Transverse colon (tissue), 4 donors: ENCODE measurements at regions not wholly inside any gene's neighbourhood (a gene's known extent, or its start where the extent isn't known, plus 50 kb on each side); places are given as distances from the start of the nearest gene placed in this dataset.

Experiments used
- CTCF ChIP-seq, 5 experiments: fragments of 200-600 bp in 3 of 5; fragments of 450-650 bp in 2 of 5; sonication (generic) in 3 of 5; IDR thresholded peaks; 1 replicate in 2 of 5; 2 replicates in 3 of 5; pipeline ENCODE4 v1.5.1; 2016 to 2017; ENCODE audit warnings: antibody characterized with exemption in 5 of 5, inconsistent platforms in 3 of 5, mild to moderate bottlenecking in 2 of 5, moderate library complexity in 1 of 5
- EP300 ChIP-seq: sonication (generic); formaldehyde crosslinking; IDR thresholded peaks from one replicate; pipeline ENCODE4 v1.6.1; 2017; ENCODE audit warnings: antibody characterized with exemption, low read depth
- POLR2AphosphoS5 ChIP-seq, 3 donors: sonication (generic); formaldehyde crosslinking; IDR thresholded peaks; one replicate each; pipeline ENCODE4 v1.6.1; 2016; ENCODE audit warnings: antibody characterized with exemption in 3 of 3

GRCh38 chr2:144937910-144938709 is 418.2 kb upstream of the ZEB2 start:
- TF ChIP-seq CTCF (IDR thresholded peaks at IDR 0.05) (no peak), EP300 (no peak), POLR2AphosphoS5 (IDR thresholded peaks at IDR 0.05) (peak in 2 of 3 donors; percentile 31 to 38)
